ENCODE measurements at regions not wholly inside any gene's neighbourhood (a gene's known extent, or its start where the extent isn't known, plus 50 kb on each side); places are given as distances from the start of the nearest gene placed in this dataset.

DNA sequence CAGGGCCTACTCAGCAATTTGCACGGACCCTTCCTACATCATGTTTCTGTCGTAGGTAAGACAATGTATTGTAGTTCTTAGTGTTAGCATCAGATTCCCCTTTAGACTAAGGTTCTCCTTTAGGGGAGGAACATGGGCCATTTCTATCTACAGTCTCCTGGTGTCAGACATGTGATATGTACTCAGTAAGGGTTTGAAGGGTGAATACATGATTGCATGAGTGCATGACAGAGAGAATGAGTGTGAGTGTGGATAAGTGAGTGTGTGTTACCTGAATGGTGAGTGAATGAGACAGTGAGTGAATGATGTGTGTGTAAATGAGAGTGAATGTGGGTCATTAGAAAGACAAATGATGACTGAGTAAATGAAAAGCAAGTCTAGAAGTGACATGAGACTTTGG lies 476.8 kb downstream of the HAPSTR1 start (continued):
- TF ChIP-seq, protein P1, sequence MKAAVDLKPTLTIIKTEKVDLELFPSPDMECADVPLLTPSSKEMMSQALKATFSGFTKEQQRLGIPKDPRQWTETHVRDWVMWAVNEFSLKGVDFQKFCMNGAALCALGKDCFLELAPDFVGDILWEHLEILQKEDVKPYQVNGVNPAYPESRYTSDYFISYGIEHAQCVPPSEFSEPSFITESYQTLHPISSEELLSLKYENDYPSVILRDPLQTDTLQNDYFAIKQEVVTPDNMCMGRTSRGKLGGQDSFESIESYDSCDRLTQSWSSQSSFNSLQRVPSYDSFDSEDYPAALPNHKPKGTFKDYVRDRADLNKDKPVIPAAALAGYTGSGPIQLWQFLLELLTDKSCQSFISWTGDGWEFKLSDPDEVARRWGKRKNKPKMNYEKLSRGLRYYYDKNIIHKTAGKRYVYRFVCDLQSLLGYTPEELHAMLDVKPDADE (IDR thresholded peaks at IDR 0.05) = no peak
- TF ChIP-seq CREB1 (CRISPR knock-in tag; IDR thresholded peaks at IDR 0.05; ENCODE audit: low read depth) (no peak), EZH2 (IDR thresholded peaks at IDR 0.05; ENCODE audit: low read depth, unreplicated experiment) (no peak), EZH2phosphoT487 (IDR thresholded peaks at IDR 0.05; ENCODE audit: unreplicated experiment) (no peak)

DNA sequence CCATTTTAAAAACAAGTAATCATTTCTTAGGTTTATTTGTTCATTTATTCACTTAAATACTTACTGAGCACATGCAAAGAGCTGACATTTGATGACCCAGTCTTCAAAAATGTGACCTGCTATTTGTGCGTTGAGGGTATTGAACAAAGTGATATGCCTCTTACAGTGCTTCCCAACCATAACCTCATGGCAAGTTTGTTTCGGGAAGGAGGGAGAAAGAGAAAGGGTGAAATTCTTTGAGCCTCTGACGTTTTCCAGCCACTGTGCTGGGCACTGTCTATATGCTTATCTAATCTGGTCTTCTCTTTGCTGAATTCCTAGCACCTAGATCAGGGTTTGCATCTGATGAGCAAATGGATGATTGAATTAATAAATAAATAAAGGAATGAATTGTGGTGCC lies 479.1 kb downstream of the HAPSTR1 start:
- H3K4me2 ChIP-seq = no peak overlapping the region
- H3K4me1 ChIP-seq (ENCODE audit: insufficient read depth) = peaks cover 7% of the 10 kb centered on the region; the same call in 1 of the 2 replicates
- H3K27ac Mint-ChIP-seq = no peak overlapping the region
- DNase-seq (ENCODE audit: low spot score) (no peak), ATAC-seq (no peak)
- TF ChIP-seq ZNF114 (CRISPR knock-in tag; IDR thresholded peaks at IDR 0.05) = no peak
- TF ChIP-seq CREB1 (CRISPR knock-in tag; IDR thresholded peaks at IDR 0.05; ENCODE audit: low read depth) = no peak
- TF ChIP-seq, protein P1 (IDR thresholded peaks at IDR 0.05) = no peak
- TF ChIP-seq EZH2phosphoT487 (IDR thresholded peaks at IDR 0.05; ENCODE audit: unreplicated experiment) = no peak
- TF ChIP-seq, protein P2, sequence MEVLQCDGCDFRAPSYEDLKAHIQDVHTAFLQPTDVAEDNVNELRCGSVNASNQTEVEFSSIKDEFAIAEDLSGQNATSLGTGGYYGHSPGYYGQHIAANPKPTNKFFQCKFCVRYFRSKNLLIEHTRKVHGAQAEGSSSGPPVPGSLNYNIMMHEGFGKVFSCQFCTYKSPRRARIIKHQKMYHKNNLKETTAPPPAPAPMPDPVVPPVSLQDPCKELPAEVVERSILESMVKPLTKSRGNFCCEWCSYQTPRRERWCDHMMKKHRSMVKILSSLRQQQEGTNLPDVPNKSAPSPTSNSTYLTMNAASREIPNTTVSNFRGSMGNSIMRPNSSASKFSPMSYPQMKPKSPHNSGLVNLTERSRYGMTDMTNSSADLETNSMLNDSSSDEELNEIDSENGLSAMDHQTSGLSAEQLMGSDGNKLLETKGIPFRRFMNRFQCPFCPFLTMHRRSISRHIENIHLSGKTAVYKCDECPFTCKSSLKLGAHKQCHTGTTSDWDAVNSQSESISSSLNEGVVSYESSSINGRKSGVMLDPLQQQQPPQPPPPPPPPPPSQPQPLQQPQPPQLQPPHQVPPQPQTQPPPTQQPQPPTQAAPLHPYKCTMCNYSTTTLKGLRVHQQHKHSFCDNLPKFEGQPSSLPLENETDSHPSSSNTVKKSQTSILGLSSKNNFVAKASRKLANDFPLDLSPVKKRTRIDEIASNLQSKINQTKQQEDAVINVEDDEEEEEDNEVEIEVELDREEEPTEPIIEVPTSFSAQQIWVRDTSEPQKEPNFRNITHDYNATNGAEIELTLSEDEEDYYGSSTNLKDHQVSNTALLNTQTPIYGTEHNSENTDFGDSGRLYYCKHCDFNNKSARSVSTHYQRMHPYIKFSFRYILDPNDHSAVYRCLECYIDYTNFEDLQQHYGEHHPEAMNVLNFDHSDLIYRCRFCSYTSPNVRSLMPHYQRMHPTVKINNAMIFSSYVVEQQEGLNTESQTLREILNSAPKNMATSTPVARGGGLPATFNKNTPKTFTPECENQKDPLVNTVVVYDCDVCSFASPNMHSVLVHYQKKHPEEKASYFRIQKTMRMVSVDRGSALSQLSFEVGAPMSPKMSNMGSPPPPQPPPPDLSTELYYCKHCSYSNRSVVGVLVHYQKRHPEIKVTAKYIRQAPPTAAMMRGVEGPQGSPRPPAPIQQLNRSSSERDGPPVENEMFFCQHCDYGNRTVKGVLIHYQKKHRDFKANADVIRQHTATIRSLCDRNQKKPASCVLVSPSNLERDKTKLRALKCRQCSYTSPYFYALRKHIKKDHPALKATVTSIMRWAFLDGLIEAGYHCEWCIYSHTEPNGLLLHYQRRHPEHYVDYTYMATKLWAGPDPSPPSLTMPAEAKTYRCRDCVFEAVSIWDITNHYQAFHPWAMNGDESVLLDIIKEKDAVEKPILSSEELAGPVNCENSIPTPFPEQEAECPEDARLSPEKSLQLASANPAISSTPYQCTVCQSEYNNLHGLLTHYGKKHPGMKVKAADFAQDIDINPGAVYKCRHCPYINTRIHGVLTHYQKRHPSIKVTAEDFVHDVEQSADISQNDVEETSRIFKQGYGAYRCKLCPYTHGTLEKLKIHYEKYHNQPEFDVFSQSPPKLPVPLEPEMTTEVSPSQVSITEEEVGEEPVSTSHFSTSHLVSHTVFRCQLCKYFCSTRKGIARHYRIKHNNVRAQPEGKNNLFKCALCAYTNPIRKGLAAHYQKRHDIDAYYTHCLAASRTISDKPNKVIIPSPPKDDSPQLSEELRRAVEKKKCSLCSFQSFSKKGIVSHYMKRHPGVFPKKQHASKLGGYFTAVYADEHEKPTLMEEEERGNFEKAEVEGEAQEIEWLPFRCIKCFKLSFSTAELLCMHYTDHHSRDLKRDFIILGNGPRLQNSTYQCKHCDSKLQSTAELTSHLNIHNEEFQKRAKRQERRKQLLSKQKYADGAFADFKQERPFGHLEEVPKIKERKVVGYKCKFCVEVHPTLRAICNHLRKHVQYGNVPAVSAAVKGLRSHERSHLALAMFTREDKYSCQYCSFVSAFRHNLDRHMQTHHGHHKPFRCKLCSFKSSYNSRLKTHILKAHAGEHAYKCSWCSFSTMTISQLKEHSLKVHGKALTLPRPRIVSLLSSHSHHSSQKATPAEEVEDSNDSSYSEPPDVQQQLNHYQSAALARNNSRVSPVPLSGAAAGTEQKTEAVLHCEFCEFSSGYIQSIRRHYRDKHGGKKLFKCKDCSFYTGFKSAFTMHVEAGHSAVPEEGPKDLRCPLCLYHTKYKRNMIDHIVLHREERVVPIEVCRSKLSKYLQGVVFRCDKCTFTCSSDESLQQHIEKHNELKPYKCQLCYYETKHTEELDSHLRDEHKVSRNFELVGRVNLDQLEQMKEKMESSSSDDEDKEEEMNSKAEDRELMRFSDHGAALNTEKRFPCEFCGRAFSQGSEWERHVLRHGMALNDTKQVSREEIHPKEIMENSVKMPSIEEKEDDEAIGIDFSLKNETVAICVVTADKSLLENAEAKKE (CRISPR knock-in tag; IDR thresholded peaks at IDR 0.05) = no peak
- no peak for TF ChIP-seq STAT1 (IDR thresholded peaks at IDR 0.05; ENCODE audit: unreplicated experiment)
- TF ChIP-seq, protein P3, sequence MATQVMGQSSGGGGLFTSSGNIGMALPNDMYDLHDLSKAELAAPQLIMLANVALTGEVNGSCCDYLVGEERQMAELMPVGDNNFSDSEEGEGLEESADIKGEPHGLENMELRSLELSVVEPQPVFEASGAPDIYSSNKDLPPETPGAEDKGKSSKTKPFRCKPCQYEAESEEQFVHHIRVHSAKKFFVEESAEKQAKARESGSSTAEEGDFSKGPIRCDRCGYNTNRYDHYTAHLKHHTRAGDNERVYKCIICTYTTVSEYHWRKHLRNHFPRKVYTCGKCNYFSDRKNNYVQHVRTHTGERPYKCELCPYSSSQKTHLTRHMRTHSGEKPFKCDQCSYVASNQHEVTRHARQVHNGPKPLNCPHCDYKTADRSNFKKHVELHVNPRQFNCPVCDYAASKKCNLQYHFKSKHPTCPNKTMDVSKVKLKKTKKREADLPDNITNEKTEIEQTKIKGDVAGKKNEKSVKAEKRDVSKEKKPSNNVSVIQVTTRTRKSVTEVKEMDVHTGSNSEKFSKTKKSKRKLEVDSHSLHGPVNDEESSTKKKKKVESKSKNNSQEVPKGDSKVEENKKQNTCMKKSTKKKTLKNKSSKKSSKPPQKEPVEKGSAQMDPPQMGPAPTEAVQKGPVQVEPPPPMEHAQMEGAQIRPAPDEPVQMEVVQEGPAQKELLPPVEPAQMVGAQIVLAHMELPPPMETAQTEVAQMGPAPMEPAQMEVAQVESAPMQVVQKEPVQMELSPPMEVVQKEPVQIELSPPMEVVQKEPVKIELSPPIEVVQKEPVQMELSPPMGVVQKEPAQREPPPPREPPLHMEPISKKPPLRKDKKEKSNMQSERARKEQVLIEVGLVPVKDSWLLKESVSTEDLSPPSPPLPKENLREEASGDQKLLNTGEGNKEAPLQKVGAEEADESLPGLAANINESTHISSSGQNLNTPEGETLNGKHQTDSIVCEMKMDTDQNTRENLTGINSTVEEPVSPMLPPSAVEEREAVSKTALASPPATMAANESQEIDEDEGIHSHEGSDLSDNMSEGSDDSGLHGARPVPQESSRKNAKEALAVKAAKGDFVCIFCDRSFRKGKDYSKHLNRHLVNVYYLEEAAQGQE (IDR thresholded peaks at IDR 0.05; ENCODE audit: unreplicated experiment) = no peak
- TF ChIP-seq, protein P4, sequence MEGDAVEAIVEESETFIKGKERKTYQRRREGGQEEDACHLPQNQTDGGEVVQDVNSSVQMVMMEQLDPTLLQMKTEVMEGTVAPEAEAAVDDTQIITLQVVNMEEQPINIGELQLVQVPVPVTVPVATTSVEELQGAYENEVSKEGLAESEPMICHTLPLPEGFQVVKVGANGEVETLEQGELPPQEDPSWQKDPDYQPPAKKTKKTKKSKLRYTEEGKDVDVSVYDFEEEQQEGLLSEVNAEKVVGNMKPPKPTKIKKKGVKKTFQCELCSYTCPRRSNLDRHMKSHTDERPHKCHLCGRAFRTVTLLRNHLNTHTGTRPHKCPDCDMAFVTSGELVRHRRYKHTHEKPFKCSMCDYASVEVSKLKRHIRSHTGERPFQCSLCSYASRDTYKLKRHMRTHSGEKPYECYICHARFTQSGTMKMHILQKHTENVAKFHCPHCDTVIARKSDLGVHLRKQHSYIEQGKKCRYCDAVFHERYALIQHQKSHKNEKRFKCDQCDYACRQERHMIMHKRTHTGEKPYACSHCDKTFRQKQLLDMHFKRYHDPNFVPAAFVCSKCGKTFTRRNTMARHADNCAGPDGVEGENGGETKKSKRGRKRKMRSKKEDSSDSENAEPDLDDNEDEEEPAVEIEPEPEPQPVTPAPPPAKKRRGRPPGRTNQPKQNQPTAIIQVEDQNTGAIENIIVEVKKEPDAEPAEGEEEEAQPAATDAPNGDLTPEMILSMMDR (conservative IDR thresholded peaks at IDR 0.05; ENCODE audit: low read depth in 2 of 2) = no peak
- no peak for TF ChIP-seq POLR2AphosphoS5 (IDR thresholded peaks at IDR 0.05; ENCODE audit: low read depth)
- peaks cover 7% of the 10 kb centered on the region; the same call in 1 of the 2 replicates for H3K9me2 ChIP-seq (ENCODE audit: insufficient read depth)
- no peak overlapping the region for H3K27ac ChIP-seq (ENCODE audit: low read depth)
- no peaks in the 10 kb centered on the region for H3F3A ChIP-seq (replicated peaks; ENCODE audit: low read depth)
- no peak overlapping the region for H3K4me3 ChIP-seq
- no peaks in the 10 kb centered on the region for H3K36me3 ChIP-seq (ENCODE audit: insufficient read depth)
- peaks cover 3% of the 10 kb centered on the region; the same call in 2 of the 3 replicates for H3K4me1 Mint-ChIP-seq
- no peaks in the 10 kb centered on the region for H3K79me2 ChIP-seq (replicated peaks; ENCODE audit: insufficient read depth)
- H3K27me3 ChIP-seq (ENCODE audit: insufficient read depth) = no peaks in the 10 kb centered on the region
- peaks cover 3% of the 10 kb centered on the region for H3K27me3 Mint-ChIP-seq (ENCODE audit: insufficient read depth, low read depth, poor library complexity)
- H4K20me1 ChIP-seq (replicated peaks; ENCODE audit: insufficient read depth) = no peaks in the 10 kb centered on the region
- no peaks in the 10 kb centered on the region for H3K36me3 Mint-ChIP-seq (ENCODE audit: low read depth)
- H3K9me3 Mint-ChIP-seq = no peaks in the 10 kb centered on the region
- no peak overlapping the region for H3K4me3 Mint-ChIP-seq
- H2AFZ ChIP-seq = no peak overlapping the region
